ENCODE measurements at regions not wholly inside any gene's neighbourhood (a gene's known extent, or its start where the extent isn't known, plus 50 kb on each side); places are given as distances from the start of the nearest gene placed in this dataset.

GRCh38 chr21:26691416-26691815 is 118.3 kb upstream of the CYYR1 start:
- no peak for DNase-seq (ENCODE audit: low spot score)
- TF ChIP-seq CTCF (IDR thresholded peaks at IDR 0.05): no peak
- H3K27ac ChIP-seq: no peak overlapping the region
- no peak overlapping the region for H3K4me3 ChIP-seq

- no peak overlapping the region for H3K27ac ChIP-seq
- H3K4me3 ChIP-seq: no peak overlapping the region
- TF ChIP-seq CTCF (IDR thresholded peaks at IDR 0.05): no peak
- no peak for DNase-seq (ENCODE audit: low spot score)
These were observed 113.6 kb upstream of the CYYR1 start for GRCh38 chr21:26686705-26687104.

- TF ChIP-seq CTCF (IDR thresholded peaks at IDR 0.05): no peak
- Histone ChIP-seq H3K4me3 (no peak overlapping the region), H3K27ac (no peak overlapping the region)
- DNase-seq (ENCODE audit: low spot score): no peak
These were observed 113.2 kb upstream of the CYYR1 start for GRCh38 chr21:26686278-26686677.

GRCh38 chr21:26684889-26685288 is 111.8 kb upstream of the CYYR1 start:
- no peak for TF ChIP-seq CTCF (IDR thresholded peaks at IDR 0.05)
- H3K4me3 ChIP-seq: no peak overlapping the region
- no peak for DNase-seq (ENCODE audit: low spot score)
- H3K27ac ChIP-seq: no peak overlapping the region

GRCh38 chr21:26683996-26684395 is 110.9 kb upstream of the CYYR1 start:
- no peak overlapping the region for H3K27ac ChIP-seq
- no peak overlapping the region for H3K4me3 ChIP-seq
- no peak for TF ChIP-seq CTCF (IDR thresholded peaks at IDR 0.05)
- DNase-seq (ENCODE audit: low spot score): no peak

GRCh38 chr21:26679284-26679683 is 106.2 kb upstream of the CYYR1 start:
- no peak overlapping the region for H3K4me3 ChIP-seq
- no peak for DNase-seq (ENCODE audit: low spot score)
- no peak for TF ChIP-seq CTCF (IDR thresholded peaks at IDR 0.05)
- H3K27ac ChIP-seq: no peak overlapping the region

- no peak for TF ChIP-seq CTCF (IDR thresholded peaks at IDR 0.05)
- Histone ChIP-seq H3K27ac (no peak overlapping the region), H3K4me3 (no peak overlapping the region)
- no peak for DNase-seq (ENCODE audit: low spot score)
These were observed 101.2 kb upstream of the CYYR1 start for GRCh38 chr21:26674323-26674722.
